Natural killer cell treated with Interleukin-12 subunit alpha and Interleukin-12 subunit beta and Interleukin-15 and Interleukin-18, amount 100 ng/mL, for 72 hours (primary cell): ENCODE measurements at regions not wholly inside any gene's neighbourhood (a gene's known extent, or its start where the extent isn't known, plus 50 kb on each side); places are given as distances from the start of the nearest gene placed in this dataset.

ENCODE experiments used
- ATAC-seq, 2 donors: fragments of 150-1000 bp; cut with Tn5 transposase in 1 of 2; sonication (Bioruptor Pico), chemical (Tn5 transposase) in 1 of 2; 2 replicates each; pipeline ENCODE4 v1.10.0; 2021
- DNase-seq: peaks from one replicate; pipeline ENCODE4 v3.0.0; 2022; ENCODE audit warnings: low spot score
- H3K27ac Mint-ChIP-seq, 2 donors: 1 replicate in 1 of 2; 2 replicates in 1 of 2; pipeline ENCODE4 v1.8.0; 2022; ENCODE audit warnings: mixed read lengths in 2 of 2, mild to moderate bottlenecking in 1 of 2, moderate library complexity in 1 of 2
- H3K27me3 Mint-ChIP-seq, 2 donors: 1 replicate in 1 of 2; 2 replicates in 1 of 2; pipeline ENCODE4 v1.8.0; 2022; ENCODE audit warnings: mixed read lengths in 2 of 2
- H3K36me3 Mint-ChIP-seq: one replicate; pipeline ENCODE4 v1.8.0; 2022; ENCODE audit warnings: mixed read lengths
- H3K4me1 Mint-ChIP-seq, 2 donors: 1 replicate in 1 of 2; 2 replicates in 1 of 2; pipeline ENCODE4 v1.8.0; 2022; ENCODE audit warnings: low read depth in 2 of 2, mixed read lengths in 2 of 2, mild to moderate bottlenecking in 1 of 2
- H3K4me3 Mint-ChIP-seq: one replicate; pipeline ENCODE4 v1.8.0; 2022; ENCODE audit warnings: mixed read lengths
- H3K9me3 Mint-ChIP-seq: 2 replicates; pipeline ENCODE4 v1.8.0; 2022; ENCODE audit warnings: mixed read lengths

DNA sequence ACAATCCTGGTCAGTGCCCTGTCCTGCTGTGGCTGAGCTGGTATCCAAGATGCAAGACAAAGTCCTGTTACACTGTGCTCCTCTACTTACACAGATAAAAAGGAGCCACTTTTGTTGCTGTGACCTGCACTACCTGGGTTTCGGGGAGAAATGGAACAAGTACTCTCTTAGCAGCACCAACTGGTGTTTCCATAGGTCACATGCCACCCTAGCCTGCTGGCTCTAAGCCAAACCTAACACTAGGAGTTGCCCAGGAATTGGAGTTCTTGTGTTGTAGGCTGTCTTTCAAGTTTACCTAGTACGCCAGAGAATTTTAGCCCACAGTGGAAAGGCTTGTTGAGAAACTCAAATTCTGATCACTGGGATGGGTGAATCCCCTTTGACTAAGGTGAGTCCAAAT is 727.4 kb downstream of the FAM133A start:
- Mint-ChIP-seq H3K27ac (no peak overlapping the region), H3K36me3 (no peaks in the 10 kb centered on the region), H3K4me1 (no peaks in the 10 kb centered on the region), H3K4me3 (no peak overlapping the region), H3K9me3 (peaks cover 9% of the 10 kb centered on the region), H3K27me3 (peaks cover 0 to 2% of the 10 kb centered on the region in 2 donors)
- ATAC-seq (no peak), DNase-seq (no peak)

GRCh38 chrX:94414746-94415145 is 740.7 kb downstream of the FAM133A start:
- no peaks in the 10 kb centered on the region for H3K4me1 Mint-ChIP-seq
- no peaks in the 10 kb centered on the region for H3K9me3 Mint-ChIP-seq
- H3K27me3 Mint-ChIP-seq, result no peaks in the 10 kb centered on the region
- no peak overlapping the region for H3K27ac Mint-ChIP-seq
- DNase-seq, result no peak
- H3K36me3 Mint-ChIP-seq, result no peaks in the 10 kb centered on the region
- ATAC-seq, result no peak
- H3K4me3 Mint-ChIP-seq, result no peak overlapping the region

DNA sequence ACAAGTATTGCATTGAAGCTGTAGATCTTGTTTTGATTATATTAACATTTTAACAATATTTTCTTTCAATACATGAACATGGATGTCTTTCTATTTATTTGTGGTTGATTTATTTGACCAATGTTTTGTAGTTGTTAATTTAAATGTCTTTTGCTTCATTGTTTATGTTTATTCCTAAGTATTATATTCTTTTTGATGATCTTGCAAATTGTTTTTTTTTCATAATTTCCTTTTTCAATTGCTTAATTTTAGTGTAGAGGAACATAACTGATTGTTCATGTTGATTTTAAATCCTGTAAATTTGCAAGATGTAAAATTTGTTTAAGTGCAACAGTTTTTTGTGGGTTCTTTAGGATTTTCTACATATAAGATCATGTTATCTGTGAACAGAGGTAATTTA is 744.1 kb downstream of the FAM133A start:
- Mint-ChIP-seq H3K9me3 (no peaks in the 10 kb centered on the region), H3K4me1 (no peaks in the 10 kb centered on the region), H3K4me3 (no peak overlapping the region), H3K36me3 (no peaks in the 10 kb centered on the region), H3K27ac (no peak overlapping the region), H3K27me3 (no peaks in the 10 kb centered on the region)
- DNase-seq, result no peak
- no peak for ATAC-seq

DNA sequence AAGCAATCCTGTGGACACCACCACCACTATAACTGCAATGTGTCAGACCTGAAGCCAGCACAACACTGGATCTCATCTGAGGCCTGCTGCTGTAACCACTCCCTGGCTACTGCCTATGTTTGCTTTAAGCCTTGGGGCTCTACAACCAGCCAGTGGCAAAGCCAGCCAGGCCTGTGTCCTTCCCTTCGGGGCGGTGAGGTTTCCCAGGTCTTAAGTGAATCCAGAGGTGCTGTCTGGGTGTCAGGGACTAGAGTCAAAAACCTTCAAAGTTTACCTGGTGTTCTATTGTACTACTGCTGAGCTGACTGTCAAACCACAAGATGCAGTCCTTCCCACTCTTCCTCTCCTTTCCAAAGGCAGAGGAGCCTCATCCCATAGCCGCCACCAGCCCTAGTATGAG is 750.5 kb downstream of the FAM133A start:
- Mint-ChIP-seq H3K4me3 (no peak overlapping the region), H3K4me1 (no peaks in the 10 kb centered on the region), H3K27ac (no peak overlapping the region), H3K27me3 (no peaks in the 10 kb centered on the region), H3K36me3 (no peaks in the 10 kb centered on the region), H3K9me3 (peaks cover 3% of the 10 kb centered on the region)
- ATAC-seq (no peak), DNase-seq (no peak)

DNA sequence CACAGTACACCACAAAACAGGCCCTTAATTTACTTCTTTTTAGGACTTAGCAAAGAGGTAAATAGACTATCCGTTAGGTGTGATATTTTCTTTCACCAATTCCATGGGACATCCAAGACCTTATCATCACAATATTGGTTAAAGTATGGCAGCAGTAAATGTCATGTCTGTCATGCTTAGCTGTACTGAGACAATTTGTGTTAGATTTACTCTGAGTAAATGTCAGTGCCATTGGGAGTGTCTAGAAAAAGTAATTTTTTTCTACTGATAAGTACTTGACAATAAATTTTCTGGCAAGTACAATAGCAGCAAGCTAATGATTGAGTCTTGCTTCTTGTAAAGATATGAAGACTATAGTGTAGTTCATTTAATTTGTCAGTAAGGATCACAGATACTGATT is 756.1 kb downstream of the FAM133A start:
- no peak for ATAC-seq
- Mint-ChIP-seq H3K4me1 (no peaks in the 10 kb centered on the region), H3K36me3 (no peaks in the 10 kb centered on the region), H3K27ac (no peak overlapping the region), H3K4me3 (no peak overlapping the region), H3K9me3 (no peaks in the 10 kb centered on the region), H3K27me3 (no peaks in the 10 kb centered on the region)
- no peak for DNase-seq

- Mint-ChIP-seq H3K36me3 (no peaks in the 10 kb centered on the region), H3K9me3 (peaks cover 3% of the 10 kb centered on the region), H3K27ac (no peak overlapping the region), H3K27me3 (no peaks in the 10 kb centered on the region), H3K4me1 (no peaks in the 10 kb centered on the region), H3K4me3 (no peak overlapping the region)
- DNase-seq (no peak), ATAC-seq (no peak)
These were observed 761.8 kb downstream of the FAM133A start for GRCh38 chrX:94435799-94436198.

- no peaks in the 10 kb centered on the region for H3K9me3 Mint-ChIP-seq
- no peaks in the 10 kb centered on the region for H3K36me3 Mint-ChIP-seq
- no peak overlapping the region for H3K27ac Mint-ChIP-seq
- DNase-seq (no peak), ATAC-seq (no peak)
- no peak overlapping the region for H3K4me3 Mint-ChIP-seq
- H3K4me1 Mint-ChIP-seq, result no peaks in the 10 kb centered on the region
- H3K27me3 Mint-ChIP-seq, result no peaks in the 10 kb centered on the region
These were observed 780.2 kb downstream of the FAM133A start for GRCh38 chrX:94454159-94454558.

- Mint-ChIP-seq H3K27ac (no peak overlapping the region), H3K36me3 (no peaks in the 10 kb centered on the region), H3K4me3 (no peak overlapping the region), H3K27me3 (no peaks in the 10 kb centered on the region), H3K9me3 (no peaks in the 10 kb centered on the region), H3K4me1 (no peaks in the 10 kb centered on the region)
- DNase-seq (no peak), ATAC-seq (no peak)
These were observed 780.6 kb downstream of the FAM133A start for GRCh38 chrX:94454606-94455005.

GRCh38 chrX:94455782-94456181 is 781.8 kb downstream of the FAM133A start:
- H3K36me3 Mint-ChIP-seq, result no peaks in the 10 kb centered on the region
- H3K9me3 Mint-ChIP-seq, result no peaks in the 10 kb centered on the region
- H3K27ac Mint-ChIP-seq, result no peak overlapping the region
- no peaks in the 10 kb centered on the region for H3K27me3 Mint-ChIP-seq
- ATAC-seq (no peak), DNase-seq (no peak)
- no peaks in the 10 kb centered on the region for H3K4me1 Mint-ChIP-seq
- H3K4me3 Mint-ChIP-seq, result no peak overlapping the region

DNA sequence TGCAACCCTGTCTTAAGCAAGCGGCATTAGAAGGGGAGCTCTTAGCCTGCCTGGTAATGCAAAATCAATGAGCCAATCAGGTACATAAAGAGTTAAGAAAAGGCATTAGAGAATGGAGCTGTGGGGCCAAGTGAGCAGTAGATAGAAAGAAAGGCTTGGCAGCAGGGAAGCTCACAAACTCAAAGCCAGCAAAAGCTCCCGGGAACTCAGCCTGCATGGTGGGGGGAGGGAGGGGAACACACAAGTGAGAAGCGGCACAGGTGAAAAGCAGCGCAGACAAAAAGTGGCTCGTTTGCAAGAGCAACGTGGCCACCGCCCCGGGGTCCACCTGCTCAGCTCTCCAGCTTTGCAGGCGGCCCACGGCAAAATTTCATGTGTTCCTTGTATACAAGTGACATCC is 818.5 kb downstream of the FAM133A start:
- DNase-seq (no peak), ATAC-seq (no peak)
- no peak overlapping the region for H3K27ac Mint-ChIP-seq
- H3K36me3 Mint-ChIP-seq, result no peaks in the 10 kb centered on the region
- H3K4me3 Mint-ChIP-seq, result no peak overlapping the region
- H3K9me3 Mint-ChIP-seq, result no peaks in the 10 kb centered on the region
- no peaks in the 10 kb centered on the region for H3K27me3 Mint-ChIP-seq
- no peaks in the 10 kb centered on the region for H3K4me1 Mint-ChIP-seq

- Mint-ChIP-seq H3K4me1 (no peaks in the 10 kb centered on the region), H3K36me3 (no peaks in the 10 kb centered on the region), H3K4me3 (no peak overlapping the region), H3K9me3 (no peaks in the 10 kb centered on the region), H3K27ac (no peak overlapping the region), H3K27me3 (no peaks in the 10 kb centered on the region)
- DNase-seq (no peak), ATAC-seq (no peak)
These were observed 819.4 kb downstream of the FAM133A start for GRCh38 chrX:94493405-94493804.

DNA sequence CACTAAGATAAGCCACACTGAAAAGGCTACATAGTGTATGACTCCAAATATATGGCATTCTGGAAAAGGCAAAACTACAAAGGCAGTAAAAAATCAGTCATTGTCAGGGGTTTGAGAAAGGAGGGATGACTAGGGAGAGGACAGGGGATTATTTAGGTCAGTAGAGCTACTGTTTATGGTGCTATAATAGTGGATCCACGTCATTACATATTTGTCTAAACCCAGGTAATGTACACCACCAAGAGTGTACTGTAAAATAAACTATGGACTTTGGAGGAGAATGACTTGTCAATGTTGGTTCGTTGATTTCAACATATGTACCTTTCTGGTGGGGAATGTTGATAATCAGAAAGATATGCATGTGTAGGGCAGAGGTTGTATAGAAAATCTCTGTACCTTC is 837.6 kb downstream of the FAM133A start:
- H3K27me3 Mint-ChIP-seq, result peaks cover 0 to 2% of the 10 kb centered on the region in 2 donors
- no peaks in the 10 kb centered on the region for H3K9me3 Mint-ChIP-seq
- no peak overlapping the region for H3K27ac Mint-ChIP-seq
- no peak overlapping the region for H3K4me3 Mint-ChIP-seq
- no peaks in the 10 kb centered on the region for H3K36me3 Mint-ChIP-seq
- no peak for ATAC-seq
- DNase-seq, result no peak
- no peaks in the 10 kb centered on the region for H3K4me1 Mint-ChIP-seq

DNA sequence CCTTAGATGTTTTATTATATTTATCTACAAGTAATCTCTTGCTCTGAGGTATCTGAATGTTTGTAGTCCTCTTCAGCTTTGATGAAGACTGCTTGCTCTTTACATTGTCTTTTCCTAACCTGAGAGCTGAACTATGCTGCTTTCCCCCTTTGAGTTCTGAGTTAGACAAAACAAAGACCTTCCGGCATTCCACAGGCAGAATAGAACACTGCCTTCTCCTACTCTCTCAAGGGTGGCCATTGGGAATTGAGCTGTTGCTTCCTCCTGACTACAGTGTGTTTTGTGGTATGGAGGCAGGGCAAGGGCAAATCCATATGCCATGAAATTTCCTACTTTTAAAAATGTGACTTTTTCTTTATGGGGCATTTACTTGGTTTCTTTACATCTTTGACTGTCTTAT is 841.0 kb downstream of the FAM133A start:
- Mint-ChIP-seq H3K4me1 (no peaks in the 10 kb centered on the region), H3K9me3 (no peaks in the 10 kb centered on the region), H3K27me3 (peaks cover 0 to 2% of the 10 kb centered on the region in 2 donors), H3K4me3 (no peak overlapping the region), H3K36me3 (no peaks in the 10 kb centered on the region), H3K27ac (no peak overlapping the region)
- no peak for ATAC-seq
- DNase-seq, result no peak

DNA sequence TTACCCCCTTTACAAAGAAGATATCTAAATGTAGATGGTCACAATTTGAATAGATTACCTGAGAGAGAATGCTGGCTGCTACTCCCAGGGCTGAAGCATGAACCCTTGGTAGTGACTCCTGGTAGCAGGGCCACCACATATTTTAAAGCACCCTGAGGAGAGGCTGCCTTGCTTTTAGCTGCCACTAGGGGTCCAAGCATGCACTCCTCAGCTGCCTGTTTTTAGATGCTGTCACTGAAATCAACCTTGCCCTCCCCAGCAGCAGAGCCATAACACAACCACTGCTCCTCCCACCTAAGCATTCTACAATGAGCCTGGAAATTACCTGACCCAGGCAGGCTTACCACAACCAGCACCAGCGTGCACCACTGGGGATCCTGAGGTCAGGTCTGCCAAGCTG is 850.9 kb downstream of the FAM133A start:
- Mint-ChIP-seq H3K4me3 (no peak overlapping the region), H3K36me3 (no peaks in the 10 kb centered on the region), H3K27me3 (no peaks in the 10 kb centered on the region), H3K9me3 (peaks cover 4% of the 10 kb centered on the region), H3K4me1 (no peaks in the 10 kb centered on the region), H3K27ac (no peak overlapping the region)
- DNase-seq (no peak), ATAC-seq (no peak)

DNA sequence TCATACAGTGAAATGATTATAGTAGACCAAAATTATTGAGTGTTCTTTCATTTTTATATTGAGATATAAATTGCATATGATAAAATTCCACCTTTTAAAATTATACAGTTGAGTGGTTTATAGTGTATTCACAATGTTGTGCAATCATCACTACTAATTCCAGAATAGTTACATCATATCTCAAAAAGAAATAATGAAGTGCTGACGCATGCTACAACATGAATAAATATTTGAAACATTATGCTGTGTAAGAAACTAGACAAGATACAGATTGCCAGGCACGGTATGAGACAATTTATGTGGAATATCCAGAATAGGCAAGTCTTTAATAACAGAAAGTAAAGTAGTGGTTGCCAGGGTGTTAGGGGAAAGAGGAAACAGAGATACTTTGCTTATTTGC is 871.7 kb downstream of the FAM133A start:
- Mint-ChIP-seq H3K27me3 (no peaks in the 10 kb centered on the region), H3K36me3 (no peaks in the 10 kb centered on the region), H3K4me3 (no peak overlapping the region), H3K27ac (no peak overlapping the region), H3K4me1 (no peaks in the 10 kb centered on the region), H3K9me3 (peaks cover 4% of the 10 kb centered on the region)
- DNase-seq, result no peak
- no peak for ATAC-seq
